Superior temporal gyrus (tissue), 1 donor: ENCODE measurements at regions not wholly inside any gene's neighbourhood (a gene's known extent, or its start where the extent isn't known, plus 50 kb on each side); places are given as distances from the start of the nearest gene placed in this dataset.

Experiments used
- DNase-seq: peaks from one replicate; pipeline ENCODE4 v3.0.0-alpha.2; 2016; ENCODE audit errors: extremely low spot score

- no peak for DNase-seq
These were observed 73.1 kb downstream of the IRF8 start for GRCh38 chr16:85971902-85972638.

- no peak for DNase-seq
These were observed 75.7 kb downstream of the IRF8 start for GRCh38 chr16:85974428-85975375.

GRCh38 chr16:85975451-85975981 is 76.6 kb downstream of the IRF8 start:
- no peak for DNase-seq

- DNase-seq, result no peak
These were observed 79.4 kb downstream of the IRF8 start for GRCh38 chr16:85978291-85978775.

- no peak for DNase-seq
These were observed 80.0 kb downstream of the IRF8 start for GRCh38 chr16:85978976-85979375.

- no peak for DNase-seq
These were observed 80.6 kb downstream of the IRF8 start for GRCh38 chr16:85979605-85980004.

GRCh38 chr16:85980686-85981085 is 81.7 kb downstream of the IRF8 start:
- DNase-seq, result no peak

GRCh38 chr16:85981826-85982562 is 83.0 kb downstream of the IRF8 start:
- DNase-seq, result no peak

GRCh38 chr16:85982563-85982939 is 83.6 kb downstream of the IRF8 start:
- no peak for DNase-seq

GRCh38 chr16:85983064-85983463 is 84.1 kb downstream of the IRF8 start:
- no peak for DNase-seq

- no peak for DNase-seq
These were observed 84.8 kb downstream of the IRF8 start for GRCh38 chr16:85983606-85984230.

- no peak for DNase-seq
These were observed 85.4 kb downstream of the IRF8 start for GRCh38 chr16:85984231-85984880.

- DNase-seq, result no peak
These were observed 86.0 kb downstream of the IRF8 start for GRCh38 chr16:85984947-85985451.

- DNase-seq, result no peak
These were observed 88.2 kb downstream of the IRF8 start for GRCh38 chr16:85986931-85987749.

- no peak for DNase-seq
These were observed 88.8 kb downstream of the IRF8 start for GRCh38 chr16:85987750-85988078.

GRCh38 chr16:85988306-85988705 is 89.3 kb downstream of the IRF8 start:
- DNase-seq, result no peak

- DNase-seq, result no peak
These were observed 89.9 kb downstream of the IRF8 start for GRCh38 chr16:85988723-85989313.

GRCh38 chr16:85989376-85989775 is 90.4 kb downstream of the IRF8 start:
- no peak for DNase-seq

- DNase-seq, result no peak
These were observed 91.1 kb downstream of the IRF8 start for GRCh38 chr16:85989863-85990643.
